Loucy (cell line): ENCODE measurements at regions not wholly inside any gene's neighbourhood (a gene's known extent, or its start where the extent isn't known, plus 50 kb on each side); places are given as distances from the start of the nearest gene placed in this dataset.

ENCODE experiments used
- H2AFZ ChIP-seq: fragments of 200-600 bp; sonication (generic); 2 replicates; pipeline ENCODE4 v1.6.0; 2016; ENCODE audit warnings: antibody characterized with exemption, mild to moderate bottlenecking, low read length, moderate library complexity
- H3F3A ChIP-seq: fragments of 200-600 bp; 2 replicates; pipeline ENCODE4 v1.6.0; 2016; ENCODE audit warnings: antibody characterized with exemption, low read depth, mild to moderate bottlenecking
- H3K27me3 ChIP-seq: fragments of 200-600 bp; sonication (generic); 2 replicates; pipeline ENCODE4 v1.6.1; 2014; ENCODE audit warnings: low read length, mild to moderate bottlenecking; ENCODE audit not compliant: insufficient read depth, poor library complexity, severe bottlenecking
- H3K36me3 ChIP-seq: fragments of 200-600 bp; sonication (generic); 2 replicates; pipeline ENCODE4 v1.6.1; 2016; ENCODE audit warnings: low read length; ENCODE audit not compliant: insufficient read depth
- H3K4me1 ChIP-seq: fragments of 200-600 bp; sonication (generic); 2 replicates; pipeline ENCODE4 v1.5.1; 2014; ENCODE audit warnings: low read length, mild to moderate bottlenecking; ENCODE audit not compliant: insufficient read depth, poor library complexity, severe bottlenecking
- H3K4me2 ChIP-seq: fragments of 200-600 bp; sonication (generic); 2 replicates; pipeline ENCODE4 v1.6.0; 2014; ENCODE audit warnings: antibody characterized with exemption, low read length, low read depth, mild to moderate bottlenecking; ENCODE audit not compliant: poor library complexity, severe bottlenecking
- H3K4me3 ChIP-seq: fragments of 200-600 bp; sonication (generic); 2 replicates; pipeline ENCODE4 v1.5.1; 2014; ENCODE audit warnings: low read length, mild to moderate bottlenecking, mixed read lengths; ENCODE audit not compliant: poor library complexity, severe bottlenecking
- H3K79me2 ChIP-seq: fragments of 200-600 bp; sonication (generic); 2 replicates; pipeline ENCODE4 v1.6.1; 2014; ENCODE audit warnings: low read length; ENCODE audit not compliant: insufficient read depth
- H3K9ac ChIP-seq: fragments of 200-600 bp; sonication (generic); 2 replicates; pipeline ENCODE4 v1.6.0; 2014; ENCODE audit warnings: mild to moderate bottlenecking, low read depth, low read length, moderate library complexity; ENCODE audit not compliant: poor library complexity, severe bottlenecking
- H3K9me2 ChIP-seq: fragments of 200-600 bp; sonication (generic); replicated peaks from 2 replicates; pipeline ENCODE4 v1.6.1; 2016; ENCODE audit warnings: low read depth, low read length, mixed read lengths
- H3K9me3 ChIP-seq: fragments of 200-600 bp; sonication (generic); 2 replicates; pipeline ENCODE4 v1.6.1; 2014; ENCODE audit warnings: mild to moderate bottlenecking, antibody characterized with exemption, low read length, low read depth; ENCODE audit not compliant: insufficient read depth
- H4K20me1 ChIP-seq: fragments of 200-600 bp; sonication (generic); 2 replicates; pipeline ENCODE4 v1.6.0; 2014; ENCODE audit warnings: antibody characterized with exemption, low read length, mild to moderate bottlenecking; ENCODE audit not compliant: insufficient read depth, poor library complexity, severe bottlenecking
- EZH2phosphoT487 ChIP-seq: fragments of 200-600 bp; IDR thresholded peaks from 2 replicates; pipeline ENCODE4 v1.6.1; 2018; ENCODE audit warnings: antibody characterized with exemption, mild to moderate bottlenecking, moderate library complexity, borderline replicate concordance
- TF ChIP-seq, protein P1 (sequence below): fragments of 200-600 bp; sonication (generic); conservative IDR thresholded peaks from 2 replicates; pipeline ENCODE4 v1.5.1; 2014; ENCODE audit warnings: mild to moderate bottlenecking, antibody characterized with exemption, low read length

DNA sequence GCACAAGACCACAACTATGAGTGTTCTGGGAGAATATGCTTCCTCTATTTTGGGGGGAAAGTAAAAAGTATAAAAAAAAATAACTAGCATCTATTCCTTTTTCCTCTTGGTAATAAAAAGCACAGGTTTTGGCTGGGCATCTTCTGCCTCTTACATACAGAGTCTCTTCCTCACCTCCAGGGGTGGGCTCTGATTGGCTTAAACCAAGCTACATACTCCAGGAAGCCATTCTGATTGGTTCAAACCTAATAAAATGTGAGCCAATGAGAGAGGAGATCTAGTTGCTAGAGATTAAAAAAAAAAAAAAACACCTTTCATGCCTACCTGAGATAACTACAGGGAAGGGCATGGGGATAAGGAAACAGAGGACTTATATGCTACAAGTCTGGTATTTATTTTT, 365.9 kb upstream of the ERCC4 start:
- Histone ChIP-seq H3K9ac (no peak overlapping the region), H4K20me1 (no peaks in the 10 kb centered on the region), H3K9me2 (no peaks in the 10 kb centered on the region), H3K4me3 (no peak overlapping the region), H2AFZ (no peak overlapping the region), H3K9me3 (no peaks in the 10 kb centered on the region), H3K4me1 (no peaks in the 10 kb centered on the region), H3K79me2 (no peaks in the 10 kb centered on the region), H3K36me3 (no peaks in the 10 kb centered on the region), H3K4me2 (no peak overlapping the region), H3F3A (no peaks in the 10 kb centered on the region), H3K27me3 (no peaks in the 10 kb centered on the region)
- TF ChIP-seq EZH2phosphoT487: no peak
- TF ChIP-seq, protein P1, sequence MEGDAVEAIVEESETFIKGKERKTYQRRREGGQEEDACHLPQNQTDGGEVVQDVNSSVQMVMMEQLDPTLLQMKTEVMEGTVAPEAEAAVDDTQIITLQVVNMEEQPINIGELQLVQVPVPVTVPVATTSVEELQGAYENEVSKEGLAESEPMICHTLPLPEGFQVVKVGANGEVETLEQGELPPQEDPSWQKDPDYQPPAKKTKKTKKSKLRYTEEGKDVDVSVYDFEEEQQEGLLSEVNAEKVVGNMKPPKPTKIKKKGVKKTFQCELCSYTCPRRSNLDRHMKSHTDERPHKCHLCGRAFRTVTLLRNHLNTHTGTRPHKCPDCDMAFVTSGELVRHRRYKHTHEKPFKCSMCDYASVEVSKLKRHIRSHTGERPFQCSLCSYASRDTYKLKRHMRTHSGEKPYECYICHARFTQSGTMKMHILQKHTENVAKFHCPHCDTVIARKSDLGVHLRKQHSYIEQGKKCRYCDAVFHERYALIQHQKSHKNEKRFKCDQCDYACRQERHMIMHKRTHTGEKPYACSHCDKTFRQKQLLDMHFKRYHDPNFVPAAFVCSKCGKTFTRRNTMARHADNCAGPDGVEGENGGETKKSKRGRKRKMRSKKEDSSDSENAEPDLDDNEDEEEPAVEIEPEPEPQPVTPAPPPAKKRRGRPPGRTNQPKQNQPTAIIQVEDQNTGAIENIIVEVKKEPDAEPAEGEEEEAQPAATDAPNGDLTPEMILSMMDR: no peak

DNA sequence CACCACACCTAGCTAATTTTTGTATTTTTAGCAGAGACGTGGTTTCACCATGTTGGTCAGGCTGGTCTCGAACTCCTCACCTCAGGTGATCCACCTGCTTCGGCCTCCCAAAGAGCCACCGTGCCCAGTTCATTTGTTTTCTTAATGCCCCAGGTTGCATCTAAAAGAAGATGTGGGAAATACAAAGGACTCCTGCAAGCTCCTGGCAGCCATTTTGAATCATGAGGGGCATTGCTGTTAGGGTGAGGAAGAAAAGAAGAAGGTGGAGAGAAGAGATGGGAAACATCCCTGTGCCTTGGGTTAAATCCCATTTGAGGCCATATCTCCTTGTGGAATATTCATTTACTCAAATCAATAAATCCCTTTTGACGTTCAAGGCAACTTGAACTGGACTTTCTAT, 365.3 kb upstream of the ERCC4 start:
- no peak overlapping the region for H3K4me2 ChIP-seq
- no peak overlapping the region for H3K9ac ChIP-seq
- no peaks in the 10 kb centered on the region for H4K20me1 ChIP-seq
- H3F3A ChIP-seq: no peaks in the 10 kb centered on the region
- H2AFZ ChIP-seq: no peak overlapping the region
- no peaks in the 10 kb centered on the region for H3K79me2 ChIP-seq
- no peaks in the 10 kb centered on the region for H3K36me3 ChIP-seq
- no peaks in the 10 kb centered on the region for H3K4me1 ChIP-seq
- no peak for TF ChIP-seq EZH2phosphoT487
- TF ChIP-seq, protein P1: no peak
- H3K27me3 ChIP-seq: no peaks in the 10 kb centered on the region
- no peak overlapping the region for H3K4me3 ChIP-seq
- H3K9me2 ChIP-seq: no peaks in the 10 kb centered on the region
- H3K9me3 ChIP-seq: no peaks in the 10 kb centered on the region

DNA sequence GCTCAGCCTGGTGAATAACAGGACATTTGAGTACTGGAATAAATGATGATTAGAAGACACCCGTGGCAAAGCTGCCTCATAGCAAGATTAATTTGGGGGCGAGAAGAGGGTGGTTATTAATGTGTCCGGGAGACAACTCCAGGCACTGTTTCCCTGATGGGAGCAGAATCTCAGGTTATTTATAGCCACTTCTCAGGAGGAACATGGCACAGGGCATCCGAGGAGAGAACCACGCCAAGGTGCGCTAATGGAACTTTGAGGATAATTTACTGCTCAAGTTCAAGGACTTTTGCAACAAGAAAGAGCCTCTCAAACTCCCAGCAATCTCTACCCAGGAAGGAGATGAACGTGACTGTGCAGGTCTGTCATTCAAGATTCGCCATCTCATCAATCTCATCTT, 362.5 kb upstream of the ERCC4 start:
- no peaks in the 10 kb centered on the region for H3K79me2 ChIP-seq
- no peak overlapping the region for H2AFZ ChIP-seq
- H3K4me1 ChIP-seq: no peaks in the 10 kb centered on the region
- no peaks in the 10 kb centered on the region for H3K36me3 ChIP-seq
- H3F3A ChIP-seq: no peaks in the 10 kb centered on the region
- H3K9me2 ChIP-seq: no peaks in the 10 kb centered on the region
- H3K4me3 ChIP-seq: no peak overlapping the region
- no peak overlapping the region for H3K4me2 ChIP-seq
- H3K9ac ChIP-seq: no peak overlapping the region
- no peaks in the 10 kb centered on the region for H4K20me1 ChIP-seq
- H3K27me3 ChIP-seq: no peaks in the 10 kb centered on the region
- no peak for TF ChIP-seq EZH2phosphoT487
- TF ChIP-seq, protein P1: no peak
- H3K9me3 ChIP-seq: no peaks in the 10 kb centered on the region
